HEK293 (cell line): ENCODE measurements at regions not wholly inside any gene's neighbourhood (a gene's known extent, or its start where the extent isn't known, plus 50 kb on each side); places are given as distances from the start of the nearest gene placed in this dataset.

Experiments used
- CTCF ChIP-seq: fragments of 450-650 bp; formaldehyde crosslinking; IDR thresholded peaks from 2 replicates; pipeline ENCODE4 v1.5.1; 2016; ENCODE audit warnings: missing biosample characterization, missing genetic modification characterization
- GLI4 ChIP-seq: fragments of 450-650 bp; formaldehyde crosslinking; IDR thresholded peaks from 2 replicates; pipeline ENCODE4 v1.5.1; 2016; ENCODE audit warnings: missing biosample characterization, missing genetic modification characterization
- KLF17 ChIP-seq: fragments of 450-650 bp; formaldehyde crosslinking; IDR thresholded peaks from 2 replicates; pipeline ENCODE4 v1.5.1; 2016; ENCODE audit warnings: missing biosample characterization, missing genetic modification characterization
- SP3 ChIP-seq: fragments of 450-650 bp; formaldehyde crosslinking; IDR thresholded peaks from 2 replicates; pipeline ENCODE4 v1.5.1; 2016; ENCODE audit warnings: missing biosample characterization, missing genetic modification characterization
- WT1 ChIP-seq: fragments of 450-650 bp; formaldehyde crosslinking; IDR thresholded peaks from 2 replicates; pipeline ENCODE4 v1.5.1; 2016; ENCODE audit warnings: missing biosample characterization, missing genetic modification characterization
- ZBTB48 ChIP-seq: fragments of 450-650 bp; formaldehyde crosslinking; IDR thresholded peaks from 2 replicates; pipeline ENCODE4 v1.5.1; 2016; ENCODE audit warnings: missing biosample characterization, missing genetic modification characterization
- ZBTB7A ChIP-seq: fragments of 450-650 bp; formaldehyde crosslinking; IDR thresholded peaks from 2 replicates; pipeline ENCODE4 v1.5.1; 2016; ENCODE audit warnings: low read depth, missing biosample characterization, missing genetic modification characterization
- ZFP37 ChIP-seq: fragments of 450-650 bp; formaldehyde crosslinking; IDR thresholded peaks from 2 replicates; pipeline ENCODE4 v1.5.1; 2016; ENCODE audit warnings: missing biosample characterization, missing genetic modification characterization
- ZNF133 ChIP-seq: fragments of 450-650 bp; formaldehyde crosslinking; IDR thresholded peaks from 2 replicates; pipeline ENCODE4 v1.5.1; 2016; ENCODE audit warnings: missing biosample characterization, missing genetic modification characterization
- ZNF18 ChIP-seq: fragments of 450-650 bp; formaldehyde crosslinking; IDR thresholded peaks from 2 replicates; pipeline ENCODE4 v1.5.1; 2016; ENCODE audit warnings: missing biosample characterization, missing genetic modification characterization
- ZNF23 ChIP-seq: fragments of 450-650 bp; formaldehyde crosslinking; IDR thresholded peaks from 2 replicates; pipeline ENCODE4 v1.5.1; 2016; ENCODE audit warnings: missing biosample characterization, missing genetic modification characterization, borderline replicate concordance
- ZNF24 ChIP-seq: fragments of 450-650 bp; formaldehyde crosslinking; IDR thresholded peaks from 2 replicates; pipeline ENCODE4 v1.5.1; 2016; ENCODE audit warnings: missing biosample characterization, missing genetic modification characterization
- ZNF311 ChIP-seq: fragments of 450-650 bp; formaldehyde crosslinking; IDR thresholded peaks from 2 replicates; pipeline ENCODE4 v1.5.1; 2017; ENCODE audit warnings: missing biosample characterization, missing genetic modification characterization, borderline replicate concordance
- ZNF354C ChIP-seq: fragments of 450-650 bp; formaldehyde crosslinking; IDR thresholded peaks from 2 replicates; pipeline ENCODE4 v1.5.1; 2016; ENCODE audit warnings: missing biosample characterization, missing genetic modification characterization, low read depth, borderline replicate concordance
- ZNF366 ChIP-seq: fragments of 450-650 bp; formaldehyde crosslinking; conservative IDR thresholded peaks from 2 replicates; pipeline ENCODE4 v1.5.1; 2016; ENCODE audit warnings: missing biosample characterization, missing genetic modification characterization
- ZNF37A ChIP-seq: fragments of 450-650 bp; IDR thresholded peaks from 2 replicates; pipeline ENCODE4 v1.5.1; 2018; ENCODE audit warnings: missing biosample characterization, missing genetic modification characterization
- ZNF433 ChIP-seq: fragments of 450-650 bp; formaldehyde crosslinking; IDR thresholded peaks from 2 replicates; pipeline ENCODE4 v1.5.1; 2016; ENCODE audit warnings: missing biosample characterization, missing genetic modification characterization, low read depth
- ZNF473 ChIP-seq: fragments of 450-650 bp; formaldehyde crosslinking; IDR thresholded peaks from 2 replicates; pipeline ENCODE4 v1.5.1; 2017; ENCODE audit warnings: missing biosample characterization, missing genetic modification characterization
- ZNF48 ChIP-seq: fragments of 450-650 bp; formaldehyde crosslinking; IDR thresholded peaks from 2 replicates; pipeline ENCODE4 v1.5.1; 2016; ENCODE audit warnings: missing biosample characterization, missing genetic modification characterization
- ZNF501 ChIP-seq: fragments of 450-650 bp; formaldehyde crosslinking; IDR thresholded peaks from 2 replicates; pipeline ENCODE4 v1.5.1; 2016; ENCODE audit warnings: missing biosample characterization, missing genetic modification characterization
- ZNF701 ChIP-seq: fragments of 450-650 bp; formaldehyde crosslinking; IDR thresholded peaks from 2 replicates; pipeline ENCODE4 v1.5.1; 2016; ENCODE audit warnings: missing biosample characterization, missing genetic modification characterization
- ZNF76 ChIP-seq: fragments of 450-650 bp; formaldehyde crosslinking; IDR thresholded peaks from 2 replicates; pipeline ENCODE4; 2016; ENCODE audit warnings: low read depth, missing biosample characterization, missing genetic modification characterization, borderline replicate concordance
- ZNF777 ChIP-seq: fragments of 450-650 bp; formaldehyde crosslinking; IDR thresholded peaks from 2 replicates; pipeline ENCODE4 v1.5.1; 2017; ENCODE audit warnings: missing biosample characterization, missing genetic modification characterization, borderline replicate concordance
- ZNF837 ChIP-seq: fragments of 450-650 bp; formaldehyde crosslinking; IDR thresholded peaks from 2 replicates; pipeline ENCODE4 v1.5.1; 2016; ENCODE audit warnings: missing biosample characterization, missing genetic modification characterization
- ZSCAN30 ChIP-seq: fragments of 450-650 bp; IDR thresholded peaks from 2 replicates; pipeline ENCODE4 v1.5.1; 2018; ENCODE audit warnings: missing biosample characterization, mild to moderate bottlenecking, missing genetic modification characterization, moderate library complexity
- TF ChIP-seq, protein P1 (sequence below): fragments of 450-650 bp; formaldehyde crosslinking; optimal IDR thresholded peaks from 2 replicates; pipeline ENCODE3; 2016; ENCODE audit warnings: missing biosample characterization, mild to moderate bottlenecking, missing genetic modification characterization
- TF ChIP-seq, protein P2 (sequence below): fragments of 450-650 bp; formaldehyde crosslinking; IDR thresholded peaks from 2 replicates; pipeline ENCODE4 v1.5.1; 2016; ENCODE audit warnings: missing biosample characterization, missing genetic modification characterization
- TF ChIP-seq, protein P3 (sequence below): fragments of 450-650 bp; formaldehyde crosslinking; IDR thresholded peaks from 2 replicates; pipeline ENCODE4 v1.5.1; 2016; ENCODE audit warnings: missing biosample characterization, missing genetic modification characterization
- TF ChIP-seq, protein P4 (sequence below): fragments of 450-650 bp; formaldehyde crosslinking; IDR thresholded peaks from 2 replicates; pipeline ENCODE4 v1.5.1; 2016; ENCODE audit warnings: missing biosample characterization, missing genetic modification characterization, low read depth

- TF ChIP-seq, protein P1, sequence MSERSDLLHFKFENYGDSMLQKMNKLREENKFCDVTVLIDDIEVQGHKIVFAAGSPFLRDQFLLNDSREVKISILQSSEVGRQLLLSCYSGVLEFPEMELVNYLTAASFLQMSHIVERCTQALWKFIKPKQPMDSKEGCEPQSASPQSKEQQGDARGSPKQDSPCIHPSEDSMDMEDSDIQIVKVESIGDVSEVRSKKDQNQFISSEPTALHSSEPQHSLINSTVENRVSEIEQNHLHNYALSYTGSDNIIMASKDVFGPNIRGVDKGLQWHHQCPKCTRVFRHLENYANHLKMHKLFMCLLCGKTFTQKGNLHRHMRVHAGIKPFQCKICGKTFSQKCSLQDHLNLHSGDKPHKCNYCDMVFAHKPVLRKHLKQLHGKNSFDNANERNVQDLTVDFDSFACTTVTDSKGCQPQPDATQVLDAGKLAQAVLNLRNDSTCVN (tag by site-specific recombination) = no peak
- TF ChIP-seq ZFP37 = peak; percentile 41; the same call in 1 of the 2 replicates
- TF ChIP-seq ZNF354C (tag by site-specific recombination) = no peak
- TF ChIP-seq ZNF777 = no peak
- no peak for TF ChIP-seq ZNF76
- TF ChIP-seq ZBTB48 (tag by site-specific recombination) = peak; percentile 70; the same call in 1 of the 2 replicates
- no peak for TF ChIP-seq ZNF23 (tag by site-specific recombination)
- TF ChIP-seq ZNF311 (tag by site-specific recombination) = no peak
- no peak for TF ChIP-seq ZNF48 (tag by site-specific recombination)
- TF ChIP-seq ZNF837 = no peak
- peak; percentile 76 for TF ChIP-seq ZSCAN30 (tag by site-specific recombination)
- peak; percentile 90 for TF ChIP-seq ZNF366 (tag by site-specific recombination)
- no peak for TF ChIP-seq ZNF473 (tag by site-specific recombination)
- no peak for TF ChIP-seq CTCF (tag by site-specific recombination)
- no peak for TF ChIP-seq SP3 (tag by site-specific recombination)
- TF ChIP-seq, protein P2, sequence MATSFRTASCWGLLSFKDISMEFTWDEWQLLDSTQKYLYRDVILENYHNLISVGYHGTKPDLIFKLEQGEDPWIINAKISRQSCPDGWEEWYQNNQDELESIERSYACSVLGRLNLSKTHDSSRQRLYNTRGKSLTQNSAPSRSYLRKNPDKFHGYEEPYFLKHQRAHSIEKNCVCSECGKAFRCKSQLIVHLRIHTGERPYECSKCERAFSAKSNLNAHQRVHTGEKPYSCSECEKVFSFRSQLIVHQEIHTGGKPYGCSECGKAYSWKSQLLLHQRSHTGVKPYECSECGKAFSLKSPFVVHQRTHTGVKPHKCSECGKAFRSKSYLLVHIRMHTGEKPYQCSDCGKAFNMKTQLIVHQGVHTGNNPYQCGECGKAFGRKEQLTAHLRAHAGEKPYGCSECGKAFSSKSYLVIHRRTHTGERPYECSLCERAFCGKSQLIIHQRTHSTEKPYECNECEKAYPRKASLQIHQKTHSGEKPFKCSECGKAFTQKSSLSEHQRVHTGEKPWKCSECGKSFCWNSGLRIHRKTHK (tag by site-specific recombination) = no peak
- no peak for TF ChIP-seq ZNF133
- peak; percentile 91 for TF ChIP-seq ZNF24
- 0 out of 2 replicates have a peak, but pooled peaks have one; percentile 51 for TF ChIP-seq KLF17 (tag by site-specific recombination)
- TF ChIP-seq, protein P3, sequence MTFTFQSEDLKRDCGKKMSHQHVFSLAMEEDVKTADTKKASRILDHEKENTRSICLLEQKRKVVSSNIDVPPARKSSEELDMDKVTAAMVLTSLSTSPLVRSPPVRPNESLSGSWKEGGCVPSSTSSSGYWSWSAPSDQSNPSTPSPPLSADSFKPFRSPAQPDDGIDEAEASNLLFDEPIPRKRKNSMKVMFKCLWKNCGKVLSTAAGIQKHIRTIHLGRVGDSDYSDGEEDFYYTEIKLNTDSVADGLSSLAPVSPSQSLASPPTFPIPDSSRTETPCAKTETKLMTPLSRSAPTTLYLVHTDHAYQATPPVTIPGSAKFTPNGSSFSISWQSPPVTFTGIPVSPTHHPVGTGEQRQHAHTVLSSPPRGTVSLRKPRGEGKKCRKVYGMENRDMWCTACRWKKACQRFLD (tag by site-specific recombination) = no peak
- TF ChIP-seq ZNF18 (tag by site-specific recombination) = peak; percentile 78; the same call in 1 of the 2 replicates
- TF ChIP-seq ZBTB7A (tag by site-specific recombination) = no peak
- TF ChIP-seq ZNF701 (tag by site-specific recombination) = no peak
- peak; percentile 73 for TF ChIP-seq WT1 (tag by site-specific recombination)
- TF ChIP-seq ZNF37A (tag by site-specific recombination) = no peak
- TF ChIP-seq ZNF433 (tag by site-specific recombination) = no peak
- no peak for TF ChIP-seq ZNF501 (tag by site-specific recombination)
- TF ChIP-seq GLI4 (tag by site-specific recombination) = no peak
- TF ChIP-seq, protein P4, sequence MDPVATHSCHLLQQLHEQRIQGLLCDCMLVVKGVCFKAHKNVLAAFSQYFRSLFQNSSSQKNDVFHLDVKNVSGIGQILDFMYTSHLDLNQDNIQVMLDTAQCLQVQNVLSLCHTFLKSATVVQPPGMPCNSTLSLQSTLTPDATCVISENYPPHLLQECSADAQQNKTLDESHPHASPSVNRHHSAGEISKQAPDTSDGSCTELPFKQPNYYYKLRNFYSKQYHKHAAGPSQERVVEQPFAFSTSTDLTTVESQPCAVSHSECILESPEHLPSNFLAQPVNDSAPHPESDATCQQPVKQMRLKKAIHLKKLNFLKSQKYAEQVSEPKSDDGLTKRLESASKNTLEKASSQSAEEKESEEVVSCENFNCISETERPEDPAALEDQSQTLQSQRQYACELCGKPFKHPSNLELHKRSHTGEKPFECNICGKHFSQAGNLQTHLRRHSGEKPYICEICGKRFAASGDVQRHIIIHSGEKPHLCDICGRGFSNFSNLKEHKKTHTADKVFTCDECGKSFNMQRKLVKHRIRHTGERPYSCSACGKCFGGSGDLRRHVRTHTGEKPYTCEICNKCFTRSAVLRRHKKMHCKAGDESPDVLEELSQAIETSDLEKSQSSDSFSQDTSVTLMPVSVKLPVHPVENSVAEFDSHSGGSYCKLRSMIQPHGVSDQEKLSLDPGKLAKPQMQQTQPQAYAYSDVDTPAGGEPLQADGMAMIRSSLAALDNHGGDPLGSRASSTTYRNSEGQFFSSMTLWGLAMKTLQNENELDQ = no peak
Measured at GRCh38 chr10:33509231-33509831, 174.9 kb upstream of the NRP1 start (continued).
